ENCODE measurements at regions not wholly inside any gene's neighbourhood (a gene's known extent, or its start where the extent isn't known, plus 50 kb on each side); places are given as distances from the start of the nearest gene placed in this dataset.

- DNase-seq: no peak
Measured at GRCh38 chr10:29962166-29962850, 97.1 kb downstream of the JCAD start.

- no peak for DNase-seq
Measured at GRCh38 chr10:29961351-29961750, 98.0 kb downstream of the JCAD start.

- no peak for DNase-seq
Measured at GRCh38 chr10:29960261-29960660, 99.1 kb downstream of the JCAD start.

DNA sequence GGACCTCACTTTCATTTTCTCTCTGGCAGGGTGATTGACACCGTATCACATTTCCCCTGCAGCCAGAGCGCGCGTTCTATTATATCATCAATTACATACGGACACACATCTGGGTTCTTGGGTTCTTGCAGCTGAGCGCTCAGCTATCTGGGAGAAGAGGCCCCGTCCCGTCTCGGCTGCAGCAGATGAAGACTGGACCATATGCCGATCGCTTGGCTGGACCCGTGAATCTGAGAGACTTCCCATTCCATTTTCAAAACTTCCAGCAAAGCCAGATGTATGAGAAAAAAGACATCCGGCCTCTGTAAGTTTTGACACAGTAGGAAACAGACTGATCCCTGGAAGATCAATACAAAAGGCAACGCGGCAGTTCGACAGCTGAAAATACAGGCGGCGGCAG, 99.8 kb downstream of the JCAD start:
- DNase-seq: no peak

GRCh38 chr10:29958440-29958839, 100.9 kb downstream of the JCAD start:
- no peak for DNase-seq

GRCh38 chr10:29957907-29958331, 101.5 kb downstream of the JCAD start:
- DNase-seq: no peak

DNA sequence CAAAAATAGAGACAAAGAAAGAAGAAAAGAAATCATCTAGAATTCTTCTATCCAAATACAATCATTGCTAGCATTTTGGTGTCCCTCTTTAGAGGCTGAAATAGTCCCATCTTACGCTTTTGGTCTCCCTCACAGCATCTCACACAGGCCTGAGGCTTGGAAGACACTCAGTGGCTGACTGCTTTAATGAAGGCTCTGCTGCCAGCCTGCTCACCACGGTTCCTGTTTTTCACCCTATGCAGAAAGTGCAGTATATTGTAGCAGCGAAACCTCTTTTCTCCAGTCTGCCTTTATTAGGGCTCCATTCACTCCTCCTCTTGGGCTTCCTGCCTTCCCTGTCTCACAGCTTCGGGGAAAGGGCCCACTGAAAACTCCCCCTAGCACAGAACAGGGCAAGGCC, 102.2 kb downstream of the JCAD start:
- no peak for DNase-seq

DNA sequence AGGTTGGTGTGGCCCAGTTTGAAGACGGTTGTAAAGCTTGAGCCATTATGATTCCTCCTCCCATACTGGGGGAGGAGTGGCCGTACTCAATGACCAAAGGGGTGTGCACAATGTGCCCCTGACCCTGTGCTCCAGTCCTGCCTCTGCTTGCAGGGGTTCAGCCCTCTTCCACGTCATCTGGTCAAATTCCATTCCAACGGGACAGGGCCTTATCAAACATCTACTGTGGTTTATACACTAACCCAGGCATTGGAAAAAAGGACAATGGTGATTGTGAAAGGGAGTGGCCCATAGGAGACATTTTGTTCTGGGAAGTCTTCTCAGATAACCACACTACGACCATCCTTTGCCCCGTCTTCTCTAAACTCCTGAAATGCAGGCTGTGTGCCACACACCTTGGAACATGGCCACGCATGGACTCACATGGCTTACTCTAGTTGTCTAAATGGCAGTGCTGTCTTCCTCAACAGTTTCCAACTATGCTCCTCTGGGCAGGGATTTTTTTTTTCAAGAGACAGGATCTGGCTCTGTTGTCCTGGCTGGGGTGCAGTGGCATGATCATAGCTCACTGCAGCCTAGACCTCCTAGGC, 103.0 kb downstream of the JCAD start:
- DNase-seq: no peak

DNA sequence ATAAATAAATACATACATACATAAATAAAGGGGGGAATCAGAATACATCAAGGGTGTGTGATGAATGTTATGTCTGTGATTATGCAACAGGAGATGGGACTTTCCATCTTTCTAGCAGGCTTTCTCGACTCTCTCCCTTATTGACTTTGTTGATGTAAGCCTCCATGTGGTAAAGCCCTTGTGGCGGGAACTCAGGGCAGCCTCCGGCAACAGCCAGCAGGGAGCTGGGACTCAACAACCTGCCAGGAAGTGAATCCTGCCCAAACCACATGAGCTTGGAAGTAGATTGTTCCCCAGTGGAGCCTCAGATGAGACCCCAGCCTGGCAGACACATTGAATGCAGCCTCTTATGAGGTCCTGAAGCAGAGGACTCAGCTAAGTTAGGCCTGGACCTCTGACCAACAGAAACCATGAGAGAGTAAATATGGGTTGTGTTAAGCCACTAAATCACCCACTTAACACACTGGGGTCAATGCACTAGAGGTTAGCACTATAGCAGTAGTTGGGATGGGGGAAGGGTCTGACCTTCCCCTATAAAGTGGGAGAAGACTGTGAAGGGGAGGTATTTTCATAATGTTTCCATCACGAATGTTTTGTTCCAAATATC, 104.0 kb downstream of the JCAD start:
- no peak for DNase-seq

DNA sequence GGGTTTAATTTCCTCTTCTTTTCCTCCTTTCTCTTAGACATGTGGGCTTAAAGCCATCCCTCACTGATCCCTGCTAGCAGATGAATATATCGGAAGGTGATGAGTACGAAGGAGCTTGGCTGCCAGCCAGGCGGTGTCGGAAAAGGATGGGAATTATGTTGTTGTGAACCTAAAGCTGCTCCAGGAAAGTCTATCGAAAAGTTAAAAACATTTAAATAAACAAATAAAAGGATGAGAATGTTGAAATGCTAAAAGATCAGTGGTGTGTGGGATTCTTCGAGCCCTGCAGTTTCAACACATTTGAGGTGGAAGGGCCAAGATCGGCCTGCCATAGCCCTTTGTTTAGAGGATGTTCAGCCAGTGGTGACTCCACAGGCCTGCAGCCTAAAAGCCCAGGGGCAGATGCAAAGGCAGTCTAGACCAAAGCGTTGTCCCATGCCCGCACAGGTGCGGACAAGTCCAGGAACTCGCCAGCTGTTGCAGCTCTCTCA, 107.9 kb downstream of the JCAD start:
- DNase-seq: no peak

GRCh38 chr10:29950391-29950790, 109.0 kb downstream of the JCAD start:
- no peak for DNase-seq

GRCh38 chr10:29949411-29950011, 109.9 kb downstream of the JCAD start:
- no peak for DNase-seq

- DNase-seq: no peak
Measured at GRCh38 chr10:29948881-29949355, 110.5 kb downstream of the JCAD start.

GRCh38 chr10:29947701-29948060, 111.7 kb downstream of the JCAD start:
- no peak for DNase-seq

DNA sequence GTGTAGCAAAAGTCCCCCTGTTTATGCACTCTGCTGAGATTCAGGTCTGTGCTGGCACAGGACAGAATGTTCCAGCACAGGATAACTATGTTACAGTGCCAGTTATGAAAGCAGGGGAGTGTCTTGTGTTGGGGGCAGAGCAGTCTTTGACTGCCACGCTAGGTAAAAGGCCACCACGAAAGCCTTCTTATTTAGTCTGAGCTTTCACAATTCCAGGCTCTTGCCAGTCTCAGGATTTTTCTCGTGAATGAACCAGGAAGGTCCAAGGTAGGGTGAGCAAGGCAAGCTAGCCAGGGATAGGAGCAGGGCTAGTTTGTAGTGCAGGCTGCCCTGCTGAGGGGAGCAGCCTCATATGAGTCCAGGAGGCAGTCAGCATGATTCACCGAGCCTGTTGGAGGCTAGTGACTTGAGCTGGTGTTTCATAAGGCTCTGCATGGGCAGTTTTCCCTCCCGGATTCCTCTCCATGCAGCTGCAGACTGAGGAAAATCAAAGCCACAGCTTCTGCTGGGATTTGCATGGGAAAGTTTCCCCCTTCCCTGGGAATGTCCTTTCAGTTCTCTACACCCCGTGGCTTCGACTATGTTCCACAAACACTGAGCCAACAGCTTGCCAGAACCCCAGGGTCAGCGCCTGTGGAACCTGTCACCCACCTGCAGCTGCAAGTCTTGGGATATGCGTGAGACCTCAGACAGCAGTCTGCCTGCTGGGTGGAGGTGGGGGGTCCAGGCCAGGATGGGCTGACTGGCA, 112.3 kb downstream of the JCAD start:
- DNase-seq: no peak

- DNase-seq: no peak
Measured at GRCh38 chr10:29946614-29946952, 112.8 kb downstream of the JCAD start.

DNA sequence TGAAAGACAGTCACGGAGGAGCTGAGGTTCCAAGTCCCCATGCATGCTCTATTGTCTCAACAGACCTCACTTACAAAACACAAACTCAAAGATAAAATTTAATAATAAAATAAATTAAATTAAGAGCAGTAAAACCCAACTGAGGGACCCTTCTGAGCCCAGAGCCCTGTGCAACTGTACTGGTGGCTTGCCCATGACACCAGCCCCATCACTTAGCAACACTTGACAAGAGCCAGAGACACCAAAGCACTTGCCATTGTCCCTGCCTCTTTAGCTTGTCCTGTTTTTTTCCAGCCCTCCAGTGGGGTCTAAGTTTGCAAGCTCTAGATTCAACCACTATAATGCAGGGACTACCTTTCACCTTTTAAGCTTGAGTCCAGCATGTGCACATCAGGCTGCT, 117.9 kb downstream of the JCAD start:
- DNase-seq: no peak

DNA sequence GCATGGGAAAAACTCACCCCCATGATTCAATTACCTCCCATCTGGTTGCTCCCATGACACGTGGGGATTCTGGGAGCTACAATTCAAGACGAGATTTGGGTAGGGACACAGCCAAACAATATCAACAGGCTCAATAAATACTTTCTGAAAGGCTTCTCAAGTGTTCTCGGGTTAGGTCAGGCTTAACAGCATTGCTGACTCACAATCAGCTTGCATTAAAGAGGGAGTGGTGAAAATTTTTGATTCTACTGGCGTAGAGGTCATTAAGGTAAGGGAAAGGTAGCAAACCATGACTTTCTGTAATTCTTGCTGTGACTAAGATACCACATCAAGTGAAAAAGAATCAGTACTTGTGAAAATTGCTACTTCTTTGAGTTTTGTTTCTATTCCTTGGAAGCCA, 126.4 kb downstream of the JCAD start:
- no peak for DNase-seq

- DNase-seq: no peak
Measured at GRCh38 chr10:29931833-29932232, 127.6 kb downstream of the JCAD start.

GRCh38 chr10:29929006-29929405, 130.4 kb downstream of the JCAD start:
- no peak for DNase-seq

GRCh38 chr10:29926693-29927048, 132.7 kb downstream of the JCAD start:
- no peak for DNase-seq

GRCh38 chr10:29925771-29926692, 133.4 kb downstream of the JCAD start:
- DNase-seq: no peak

Measured in T-helper 9 cell (primary cell).